GM23338 (cell line): ENCODE measurements at regions not wholly inside any gene's neighbourhood (a gene's known extent, or its start where the extent isn't known, plus 50 kb on each side); places are given as distances from the start of the nearest gene placed in this dataset.

Experiments
- ATAC-seq: fragments of 200-7000 bp; cut with Tn5 transposase; 3 replicates; pipeline ENCODE4 v1.9.1; 2020
- DNase-seq: peaks from one replicate; pipeline ENCODE4 v3.0.0-alpha.2; 2015; ENCODE audit warnings: low spot score
- H2AFZ ChIP-seq: fragments of 200-600 bp; sonication (generic); 2 replicates; pipeline ENCODE4 v1.8.0; 2016; ENCODE audit warnings: antibody characterized with exemption, mild to moderate bottlenecking, moderate library complexity
- H3F3A ChIP-seq: fragments of 200-600 bp; sonication (generic); replicated peaks from 2 replicates; pipeline ENCODE4 v1.8.0; 2017; ENCODE audit warnings: antibody characterized with exemption, mixed run types, low read depth
- H3K27ac ChIP-seq: fragments of 200-600 bp; sonication (generic); 2 replicates; pipeline ENCODE4 v1.6.1; 2016; ENCODE audit warnings: low read depth
- H3K27me3 ChIP-seq: fragments of 200-600 bp; sonication (generic); 2 replicates; pipeline ENCODE4 v1.8.0; 2016; ENCODE audit warnings: mild to moderate bottlenecking, mixed run types, moderate library complexity; ENCODE audit not compliant: insufficient read depth
- H3K36me3 ChIP-seq: fragments of 200-600 bp; sonication (generic); 2 replicates; pipeline ENCODE4 v1.8.0; 2016; ENCODE audit warnings: mild to moderate bottlenecking; ENCODE audit not compliant: insufficient read depth
- H3K4me1 ChIP-seq: fragments of 200-600 bp; sonication (generic); 2 replicates; pipeline ENCODE4 v1.8.0; 2016; ENCODE audit warnings: mild to moderate bottlenecking, moderate library complexity; ENCODE audit not compliant: insufficient read depth
- H3K4me2 ChIP-seq: fragments of 200-600 bp; sonication (generic); 2 replicates; pipeline ENCODE4 v1.7.1; 2017; ENCODE audit warnings: mixed run types
- H3K4me3 ChIP-seq: fragments of 200-600 bp; sonication (generic); 2 replicates; pipeline ENCODE4 v1.6.1; 2016; ENCODE audit warnings: mixed run types
- H3K79me2 ChIP-seq: fragments of 200-600 bp; sonication (generic); replicated peaks from 2 replicates; pipeline ENCODE4 v1.8.0; 2017; ENCODE audit warnings: mild to moderate bottlenecking; ENCODE audit not compliant: insufficient read depth
- H3K9me2 ChIP-seq: fragments of 200-600 bp; sonication (generic); 2 replicates; pipeline ENCODE4 v1.8.0; 2017; ENCODE audit not compliant: insufficient read depth
- H4K20me1 ChIP-seq: fragments of 200-600 bp; sonication (generic); replicated peaks from 2 replicates; pipeline ENCODE4 v1.8.0; 2017; ENCODE audit warnings: mild to moderate bottlenecking; ENCODE audit not compliant: insufficient read depth
- H3K27ac Mint-ChIP-seq: 2 replicates; pipeline ENCODE4 v1.8.0; 2020; ENCODE audit warnings: inconsistent platforms, mild to moderate bottlenecking, moderate library complexity, mixed read lengths
- H3K27me3 Mint-ChIP-seq: 3 replicates; pipeline ENCODE4 v1.8.0; 2022; ENCODE audit warnings: low read depth, mild to moderate bottlenecking, moderate library complexity, mixed read lengths, inconsistent platforms; ENCODE audit not compliant: insufficient read depth, poor library complexity
- H3K36me3 Mint-ChIP-seq: 3 replicates; pipeline ENCODE4 v1.8.0; 2021; ENCODE audit warnings: low read depth, mild to moderate bottlenecking, inconsistent platforms, moderate library complexity, mixed read lengths
- H3K4me1 Mint-ChIP-seq: 3 replicates; pipeline ENCODE4 v1.8.0; 2020; ENCODE audit warnings: mild to moderate bottlenecking, inconsistent platforms, mixed read lengths
- H3K4me3 Mint-ChIP-seq: 3 replicates; pipeline ENCODE4 v1.8.0; 2021; ENCODE audit warnings: moderate library complexity, mild to moderate bottlenecking, inconsistent platforms, mixed read lengths
- H3K9me3 Mint-ChIP-seq: 3 replicates; pipeline ENCODE4 v1.8.0; 2020; ENCODE audit warnings: moderate library complexity, mild to moderate bottlenecking, inconsistent platforms, mixed read lengths
- CREB1 ChIP-seq: fragments of 250-450 bp; sonication (Bioruptor Pico); IDR thresholded peaks from 2 replicates; pipeline ENCODE4 v1.5.0; 2020; ENCODE audit warnings: low read depth, mild to moderate bottlenecking, moderate library complexity
- JUNB ChIP-seq: IDR thresholded peaks from one replicate; pipeline ENCODE4 v1.6.1; 2016; ENCODE audit warnings: antibody characterized with exemption; ENCODE audit not compliant: unreplicated experiment
- NANOG ChIP-seq: IDR thresholded peaks from 2 replicates; pipeline ENCODE4 v1.6.1; 2016; ENCODE audit warnings: antibody characterized with exemption, borderline replicate concordance
- REST ChIP-seq: IDR thresholded peaks from one replicate; pipeline ENCODE4 v1.6.1; 2018; ENCODE audit warnings: antibody characterized with exemption; ENCODE audit not compliant: unreplicated experiment
- ZNF114 ChIP-seq: fragments of 250-450 bp; sonication (Bioruptor Pico); IDR thresholded peaks from 2 replicates; pipeline ENCODE4 v1.5.0; 2020; ENCODE audit warnings: mild to moderate bottlenecking, moderate library complexity
- ZNF331 ChIP-seq: fragments of 250-450 bp; sonication (Bioruptor Pico); IDR thresholded peaks from 2 replicates; pipeline ENCODE4 v1.5.0; 2020; ENCODE audit warnings: low read depth, mild to moderate bottlenecking, moderate library complexity
- ZNF462 ChIP-seq: fragments of 250-450 bp; sonication (Bioruptor Pico); IDR thresholded peaks from 2 replicates; pipeline ENCODE4 v1.5.0; 2020; ENCODE audit warnings: mild to moderate bottlenecking, moderate library complexity

- H3K27me3 Mint-ChIP-seq: peaks cover 2% of the 10 kb centered on the region
- ATAC-seq: no peak
- Histone ChIP-seq H3K27ac (no peak overlapping the region), H3K4me1 (no peaks in the 10 kb centered on the region), H3K9me2 (0 out of 2 replicates have a peak, but pooled peaks cover 7% of the 10 kb centered on the region), H2AFZ (no peak overlapping the region), H3K79me2 (no peaks in the 10 kb centered on the region), H3K36me3 (no peaks in the 10 kb centered on the region), H3K4me2 (no peak overlapping the region), H4K20me1 (no peaks in the 10 kb centered on the region), H3F3A (no peaks in the 10 kb centered on the region), H3K27me3 (no peaks in the 10 kb centered on the region), H3K4me3 (no peak overlapping the region)
- H3K4me3 Mint-ChIP-seq: no peak overlapping the region
- no peak for TF ChIP-seq JUNB
- no peak for TF ChIP-seq ZNF462
- TF ChIP-seq ZNF331 (CRISPR knock-in tag): no peak
- no peak for TF ChIP-seq NANOG
- TF ChIP-seq ZNF114 (CRISPR knock-in tag): no peak
- TF ChIP-seq CREB1 (CRISPR knock-in tag): peak; percentile 34; the same call in 1 of the 2 replicates
- no peak for TF ChIP-seq REST
- no peak overlapping the region for H3K27ac Mint-ChIP-seq
- H3K9me3 Mint-ChIP-seq: no peaks in the 10 kb centered on the region
- H3K36me3 Mint-ChIP-seq: no peaks in the 10 kb centered on the region
- peaks cover 7% of the 10 kb centered on the region for H3K4me1 Mint-ChIP-seq
- DNase-seq: no peak
These were observed 278.9 kb downstream of the SLC4A3 start for GRCh38 chr2:219906114-219907010.
